HCT116 (cell line): ENCODE measurements at regions not wholly inside any gene's neighbourhood (a gene's known extent, or its start where the extent isn't known, plus 50 kb on each side); places are given as distances from the start of the nearest gene placed in this dataset.

ENCODE experiments used
- ATAC-seq: fragments of 200-7000 bp; cut with Tn5 transposase; 2 replicates; pipeline ENCODE4 v1.9.1; 2020; ENCODE audit warnings: mild to moderate bottlenecking, moderate library complexity
- BruUV-seq: library from RNA; stranded (reverse); fragments of 400-500 nt; replicated peaks from 2 replicates; lab custom pipeline; 2021; lab: Mats Ljungman, UMichigan
- CTCF ChIA-PET: fragments of 300-600 bp; sonication (Branson Sonifier 250); formaldehyde crosslinking; loops from one replicate; lab custom pipeline; 2021; ENCODE audit warnings: antibody characterized with exemption; lab: Charles Lee
- POLR2A ChIA-PET: fragments of 300-600, 350-600 bp; sonication (Branson Sonifier 250); formaldehyde crosslinking; loops from one replicate; lab custom pipeline; 2021; ENCODE audit warnings: antibody characterized with exemption; lab: Charles Lee
- RAD21 ChIA-PET, 2 experiments: fragments of 300-600 bp; sonication (Branson Sonifier 250); formaldehyde crosslinking; loops; one replicate each; lab custom pipeline; 2023; ENCODE audit warnings: low total read pairs in 2 of 2; ENCODE audit not compliant: uncharacterized antibody in 2 of 2, unreplicated experiment in 2 of 2, low non-redundant PET in 1 of 2; lab: Charles Lee
- DNase-seq: peaks from one replicate; pipeline ENCODE4 v3.0.0-alpha.2; 2010; ENCODE audit warnings: low read depth, low spot score
- H2AFZ ChIP-seq: fragments of 200-600 bp; shearing (Covaris generic), sonication (generic); 2 replicates; pipeline ENCODE4 v1.6.1; 2017; ENCODE audit warnings: low read depth, mixed run types, mixed read lengths, antibody characterized with exemption, low read length; ENCODE audit not compliant: poor library complexity, severe bottlenecking
- H3K27ac ChIP-seq: 2 replicates; pipeline ENCODE4 v1.5.1; 2012; ENCODE audit warnings: low read depth, low read length
- H3K27me3 ChIP-seq: fragments of 200-600 bp; sonication (generic); 2 replicates; pipeline ENCODE4 v1.6.1; 2016; ENCODE audit warnings: mixed run types, low read length, mixed read lengths; ENCODE audit not compliant: insufficient read depth
- H3K36me3 ChIP-seq, 2 experiments: fragments of 200-500 bp in 1 of 2; fragments of 200-600 bp in 1 of 2; sonication (Bioruptor generic) in 1 of 2; sonication (generic) in 1 of 2; 2 replicates each; pipeline versions ENCODE4 v1.5.1 to v1.6.1; 2014 to 2016; ENCODE audit warnings: low read length in 2 of 2, inconsistent platforms in 1 of 2, mixed read lengths in 1 of 2, mixed run types in 1 of 2; ENCODE audit not compliant: insufficient read depth in 2 of 2, control insufficient read depth in 1 of 2
- H3K4me1 ChIP-seq, 2 experiments: fragments of 200-600 bp in 1 of 2; sonication (generic) in 1 of 2; 2 replicates each; pipeline versions ENCODE4 v1.5.1 to v1.6.1; 2012 to 2017; ENCODE audit warnings: low read length in 2 of 2, inconsistent platforms in 1 of 2, mild to moderate bottlenecking in 1 of 2, mixed read lengths in 1 of 2, mixed run types in 1 of 2, moderate library complexity in 1 of 2; ENCODE audit not compliant: insufficient read depth in 2 of 2, control insufficient read depth in 1 of 2
- H3K4me2 ChIP-seq: fragments of 200-600 bp; sonication (generic); 2 replicates; pipeline ENCODE4 v1.6.1; 2017; ENCODE audit warnings: mixed run types, low read length, mixed read lengths
- H3K4me3 ChIP-seq, 2 experiments: fragments of 200-600 bp in 1 of 2; sonication (generic) in 1 of 2; replicated peaks in 1 of 2; 2 replicates each; pipeline ENCODE4 v1.5.1; 2011 to 2016; ENCODE audit warnings: low read length in 2 of 2, control low read depth in 1 of 2, low read depth in 1 of 2, mild to moderate bottlenecking in 1 of 2, mixed read lengths in 1 of 2, mixed run types in 1 of 2
- H3K79me2 ChIP-seq: fragments of 200-600 bp; sonication (generic); 2 replicates; pipeline ENCODE4 v1.6.1; 2017; ENCODE audit warnings: mild to moderate bottlenecking, mixed run types, low read length, moderate library complexity, mixed read lengths; ENCODE audit not compliant: insufficient read depth
- H3K9ac ChIP-seq: fragments of 200-600 bp; sonication (generic); 2 replicates; pipeline ENCODE4 v1.6.1; 2016; ENCODE audit warnings: low read length, mixed read lengths
- H3K9me2 ChIP-seq: fragments of 200-600 bp; sonication (generic), shearing (Covaris generic); 2 replicates; pipeline ENCODE4 v1.6.1; 2017; ENCODE audit warnings: mixed run types, mild to moderate bottlenecking, moderate library complexity; ENCODE audit not compliant: insufficient read depth
- H3K9me3 ChIP-seq, 2 experiments: fragments of 200-500 bp in 1 of 2; fragments of 200-600 bp in 1 of 2; sonication (Bioruptor generic) in 1 of 2; sonication (generic) in 1 of 2; 2 replicates each; pipeline ENCODE4 v1.6.1; 2014 to 2017; ENCODE audit warnings: low read length in 2 of 2, mixed read lengths in 2 of 2, inconsistent platforms in 1 of 2, low read depth in 1 of 2, mild to moderate bottlenecking in 1 of 2, mixed run types in 1 of 2, moderate library complexity in 1 of 2; ENCODE audit not compliant: control insufficient read depth in 1 of 2, insufficient read depth in 1 of 2
- H4K20me1 ChIP-seq: fragments of 200-600 bp; sonication (generic), shearing (Covaris generic); 2 replicates; pipeline ENCODE4 v1.6.1; 2017; ENCODE audit warnings: mixed run types, mild to moderate bottlenecking, moderate library complexity; ENCODE audit not compliant: insufficient read depth
- CBX3 ChIP-seq: IDR thresholded peaks from 2 replicates; pipeline ENCODE4 v1.6.1; 2012; ENCODE audit warnings: low read depth
- CEBPB ChIP-seq: IDR thresholded peaks from 2 replicates; pipeline ENCODE4 v1.6.1; 2012; ENCODE audit warnings: low read depth
- EGR1 ChIP-seq: IDR thresholded peaks from 2 replicates; pipeline ENCODE4 v1.6.1; 2012; ENCODE audit warnings: low read depth
- ELF1 ChIP-seq: IDR thresholded peaks from 2 replicates; pipeline ENCODE4 v1.6.1; 2012; ENCODE audit warnings: low read depth, borderline replicate concordance
- EZH2phosphoT487 ChIP-seq: fragments of 200-600 bp; IDR thresholded peaks from 2 replicates; pipeline ENCODE4 v1.6.1; 2018; ENCODE audit warnings: antibody characterized with exemption, borderline replicate concordance
- JUND ChIP-seq: IDR thresholded peaks from 2 replicates; pipeline ENCODE4 v1.6.1; 2012
- POLR2A ChIP-seq: IDR thresholded peaks from 2 replicates; pipeline ENCODE4 v1.7.0; 2011; ENCODE audit warnings: borderline replicate concordance; ENCODE audit not compliant: insufficient read depth, insufficient read length; ENCODE audit errors: extremely low read depth
- POLR2AphosphoS5 ChIP-seq: IDR thresholded peaks from 2 replicates; pipeline ENCODE4 v1.6.1; 2011; ENCODE audit warnings: mild to moderate bottlenecking, low read depth, low read length, moderate library complexity
- RAD21 ChIP-seq: IDR thresholded peaks from 2 replicates; pipeline ENCODE4 v1.6.1; 2012; ENCODE audit warnings: low read depth, mild to moderate bottlenecking
- SIN3A ChIP-seq: IDR thresholded peaks from 2 replicates; pipeline ENCODE4 v1.6.1; 2012; ENCODE audit warnings: low read depth
- SP1 ChIP-seq: IDR thresholded peaks from 2 replicates; pipeline ENCODE4 v1.6.1; 2012; ENCODE audit warnings: low read depth
- SRF ChIP-seq: IDR thresholded peaks from 2 replicates; pipeline ENCODE4 v1.6.1; 2012; ENCODE audit warnings: low read depth
- TCF7L2 ChIP-seq: IDR thresholded peaks from 2 replicates; pipeline ENCODE4 v1.7.0; 2011; ENCODE audit warnings: borderline replicate concordance, inconsistent platforms; ENCODE audit not compliant: insufficient read depth, insufficient read length; ENCODE audit errors: extremely low read depth
- YY1 ChIP-seq: IDR thresholded peaks from 2 replicates; pipeline ENCODE4 v1.6.1; 2011; ENCODE audit warnings: low read length, low read depth, moderate library complexity, mild to moderate bottlenecking; ENCODE audit not compliant: insufficient replicate concordance; ENCODE audit errors: extremely low read depth
- ZNF274 ChIP-seq: fragments of 200-500 bp; sonication (Bioruptor generic); IDR thresholded peaks from 2 replicates; pipeline ENCODE4 v1.6.1; 2014; ENCODE audit warnings: mild to moderate bottlenecking, low read depth, low read length, inconsistent platforms
- intact Hi-C: fragments of 100-400 bp; cut with micrococcal nuclease; formaldehyde crosslinking; loops from 2 replicates; pipeline ENCODE4 v1.10.0; 2022
- TF ChIP-seq, protein P1 (sequence below), 3 experiments: fragments of 200-600 bp in 1 of 3; sonication (generic) in 1 of 3; IDR thresholded peaks in 2 of 3; conservative IDR thresholded peaks in 1 of 3; 2 replicates each; pipeline ENCODE4 v1.5.1; 2012 to 2017; ENCODE audit warnings: low read depth in 2 of 3, low read length in 2 of 3, antibody characterized with exemption in 1 of 3, borderline replicate concordance in 1 of 3, control low read depth in 1 of 3, mild to moderate bottlenecking in 1 of 3, mixed read lengths in 1 of 3, mixed run types in 1 of 3, moderate library complexity in 1 of 3; ENCODE audit not compliant: insufficient read depth in 1 of 3
- TF ChIP-seq, protein P2 (sequence below): IDR thresholded peaks from 2 replicates; pipeline ENCODE4 v1.6.1; 2012
- TF ChIP-seq, protein P3 (sequence below): IDR thresholded peaks from 2 replicates; pipeline ENCODE4 v1.6.1; 2012; ENCODE audit warnings: low read depth
- TF ChIP-seq, protein P4 (sequence below): IDR thresholded peaks from 2 replicates; pipeline ENCODE4 v1.6.1; 2011; ENCODE audit warnings: mild to moderate bottlenecking, low read length, moderate library complexity; ENCODE audit not compliant: insufficient replicate concordance; ENCODE audit errors: extremely low read depth

DNA sequence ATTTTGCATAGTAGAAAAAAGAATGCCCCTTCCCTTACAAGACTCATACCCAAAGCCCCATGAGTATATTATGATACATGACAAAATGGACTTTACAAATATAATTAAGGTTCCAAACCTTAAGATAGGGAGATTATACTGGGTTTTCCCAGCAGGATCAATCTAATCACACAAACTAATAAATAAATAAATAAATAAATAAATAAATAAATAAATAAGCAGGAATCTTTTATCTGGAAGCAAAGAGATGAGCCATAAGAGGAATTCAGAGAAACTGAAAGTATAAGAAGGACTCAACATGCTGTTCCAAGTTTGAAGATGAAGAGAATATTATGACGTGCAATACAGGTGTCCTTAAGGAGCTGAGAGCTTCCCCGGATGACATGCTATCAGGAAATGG is 1174.5 kb downstream of the DTWD2 start (continued):
- no peak for TF ChIP-seq EZH2phosphoT487
- no peak for TF ChIP-seq ZNF274

GRCh38 chr5:117812861-117813260 is 1175.5 kb downstream of the DTWD2 start:
- Histone ChIP-seq H3K9me3 (no peaks in the 10 kb centered on the region), H3K9me2 (no peaks in the 10 kb centered on the region), H4K20me1 (no peaks in the 10 kb centered on the region), H3K4me3 (no peak overlapping the region), H3K27me3 (no peaks in the 10 kb centered on the region), H3K9ac (no peak overlapping the region), H3K27ac (no peak overlapping the region), H3K4me1 (no peaks in the 10 kb centered on the region), H2AFZ (no peak overlapping the region), H3K4me2 (no peak overlapping the region), H3K79me2 (no peaks in the 10 kb centered on the region), H3K36me3 (no peaks in the 10 kb centered on the region)
- intact Hi-C loops, result no loop called here
- ATAC-seq (no peak), DNase-seq (no peak)
- ChIA-PET RAD21 (no interaction called here), POLR2A (no interaction called here), CTCF (no interaction called here)
- no TSS peak for BruUV-seq
- TF ChIP-seq, protein P1, sequence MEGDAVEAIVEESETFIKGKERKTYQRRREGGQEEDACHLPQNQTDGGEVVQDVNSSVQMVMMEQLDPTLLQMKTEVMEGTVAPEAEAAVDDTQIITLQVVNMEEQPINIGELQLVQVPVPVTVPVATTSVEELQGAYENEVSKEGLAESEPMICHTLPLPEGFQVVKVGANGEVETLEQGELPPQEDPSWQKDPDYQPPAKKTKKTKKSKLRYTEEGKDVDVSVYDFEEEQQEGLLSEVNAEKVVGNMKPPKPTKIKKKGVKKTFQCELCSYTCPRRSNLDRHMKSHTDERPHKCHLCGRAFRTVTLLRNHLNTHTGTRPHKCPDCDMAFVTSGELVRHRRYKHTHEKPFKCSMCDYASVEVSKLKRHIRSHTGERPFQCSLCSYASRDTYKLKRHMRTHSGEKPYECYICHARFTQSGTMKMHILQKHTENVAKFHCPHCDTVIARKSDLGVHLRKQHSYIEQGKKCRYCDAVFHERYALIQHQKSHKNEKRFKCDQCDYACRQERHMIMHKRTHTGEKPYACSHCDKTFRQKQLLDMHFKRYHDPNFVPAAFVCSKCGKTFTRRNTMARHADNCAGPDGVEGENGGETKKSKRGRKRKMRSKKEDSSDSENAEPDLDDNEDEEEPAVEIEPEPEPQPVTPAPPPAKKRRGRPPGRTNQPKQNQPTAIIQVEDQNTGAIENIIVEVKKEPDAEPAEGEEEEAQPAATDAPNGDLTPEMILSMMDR (IDR thresholded peaks at IDR 0.05 in 2 of 3, conservative IDR thresholded peaks at IDR 0.05 in 1 of 3; ENCODE audit: borderline replicate concordance in 1 of 3, insufficient read depth in 1 of 3, low read depth in 2 of 3, low read length in 2 of 3), result no peak
- TF ChIP-seq RAD21 (no peak), EGR1 (no peak), EZH2phosphoT487 (no peak), YY1 (no peak), SRF (no peak), ELF1 (no peak), POLR2A (no peak), JUND (no peak), CBX3 (no peak), POLR2AphosphoS5 (no peak), ZNF274 (no peak), CEBPB (no peak), TCF7L2 (no peak), SIN3A (no peak), SP1 (no peak)
- TF ChIP-seq, protein P2, sequence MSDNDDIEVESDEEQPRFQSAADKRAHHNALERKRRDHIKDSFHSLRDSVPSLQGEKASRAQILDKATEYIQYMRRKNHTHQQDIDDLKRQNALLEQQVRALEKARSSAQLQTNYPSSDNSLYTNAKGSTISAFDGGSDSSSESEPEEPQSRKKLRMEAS, result no peak
- TF ChIP-seq, protein P3, sequence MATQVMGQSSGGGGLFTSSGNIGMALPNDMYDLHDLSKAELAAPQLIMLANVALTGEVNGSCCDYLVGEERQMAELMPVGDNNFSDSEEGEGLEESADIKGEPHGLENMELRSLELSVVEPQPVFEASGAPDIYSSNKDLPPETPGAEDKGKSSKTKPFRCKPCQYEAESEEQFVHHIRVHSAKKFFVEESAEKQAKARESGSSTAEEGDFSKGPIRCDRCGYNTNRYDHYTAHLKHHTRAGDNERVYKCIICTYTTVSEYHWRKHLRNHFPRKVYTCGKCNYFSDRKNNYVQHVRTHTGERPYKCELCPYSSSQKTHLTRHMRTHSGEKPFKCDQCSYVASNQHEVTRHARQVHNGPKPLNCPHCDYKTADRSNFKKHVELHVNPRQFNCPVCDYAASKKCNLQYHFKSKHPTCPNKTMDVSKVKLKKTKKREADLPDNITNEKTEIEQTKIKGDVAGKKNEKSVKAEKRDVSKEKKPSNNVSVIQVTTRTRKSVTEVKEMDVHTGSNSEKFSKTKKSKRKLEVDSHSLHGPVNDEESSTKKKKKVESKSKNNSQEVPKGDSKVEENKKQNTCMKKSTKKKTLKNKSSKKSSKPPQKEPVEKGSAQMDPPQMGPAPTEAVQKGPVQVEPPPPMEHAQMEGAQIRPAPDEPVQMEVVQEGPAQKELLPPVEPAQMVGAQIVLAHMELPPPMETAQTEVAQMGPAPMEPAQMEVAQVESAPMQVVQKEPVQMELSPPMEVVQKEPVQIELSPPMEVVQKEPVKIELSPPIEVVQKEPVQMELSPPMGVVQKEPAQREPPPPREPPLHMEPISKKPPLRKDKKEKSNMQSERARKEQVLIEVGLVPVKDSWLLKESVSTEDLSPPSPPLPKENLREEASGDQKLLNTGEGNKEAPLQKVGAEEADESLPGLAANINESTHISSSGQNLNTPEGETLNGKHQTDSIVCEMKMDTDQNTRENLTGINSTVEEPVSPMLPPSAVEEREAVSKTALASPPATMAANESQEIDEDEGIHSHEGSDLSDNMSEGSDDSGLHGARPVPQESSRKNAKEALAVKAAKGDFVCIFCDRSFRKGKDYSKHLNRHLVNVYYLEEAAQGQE, result no peak
- TF ChIP-seq, protein P4, sequence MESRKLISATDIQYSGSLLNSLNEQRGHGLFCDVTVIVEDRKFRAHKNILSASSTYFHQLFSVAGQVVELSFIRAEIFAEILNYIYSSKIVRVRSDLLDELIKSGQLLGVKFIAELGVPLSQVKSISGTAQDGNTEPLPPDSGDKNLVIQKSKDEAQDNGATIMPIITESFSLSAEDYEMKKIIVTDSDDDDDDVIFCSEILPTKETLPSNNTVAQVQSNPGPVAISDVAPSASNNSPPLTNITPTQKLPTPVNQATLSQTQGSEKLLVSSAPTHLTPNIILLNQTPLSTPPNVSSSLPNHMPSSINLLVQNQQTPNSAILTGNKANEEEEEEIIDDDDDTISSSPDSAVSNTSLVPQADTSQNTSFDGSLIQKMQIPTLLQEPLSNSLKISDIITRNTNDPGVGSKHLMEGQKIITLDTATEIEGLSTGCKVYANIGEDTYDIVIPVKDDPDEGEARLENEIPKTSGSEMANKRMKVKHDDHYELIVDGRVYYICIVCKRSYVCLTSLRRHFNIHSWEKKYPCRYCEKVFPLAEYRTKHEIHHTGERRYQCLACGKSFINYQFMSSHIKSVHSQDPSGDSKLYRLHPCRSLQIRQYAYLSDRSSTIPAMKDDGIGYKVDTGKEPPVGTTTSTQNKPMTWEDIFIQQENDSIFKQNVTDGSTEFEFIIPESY, result no peak
